ENCODE measurements at regions not wholly inside any gene's neighbourhood (a gene's known extent, or its start where the extent isn't known, plus 50 kb on each side); places are given as distances from the start of the nearest gene placed in this dataset.

DNA sequence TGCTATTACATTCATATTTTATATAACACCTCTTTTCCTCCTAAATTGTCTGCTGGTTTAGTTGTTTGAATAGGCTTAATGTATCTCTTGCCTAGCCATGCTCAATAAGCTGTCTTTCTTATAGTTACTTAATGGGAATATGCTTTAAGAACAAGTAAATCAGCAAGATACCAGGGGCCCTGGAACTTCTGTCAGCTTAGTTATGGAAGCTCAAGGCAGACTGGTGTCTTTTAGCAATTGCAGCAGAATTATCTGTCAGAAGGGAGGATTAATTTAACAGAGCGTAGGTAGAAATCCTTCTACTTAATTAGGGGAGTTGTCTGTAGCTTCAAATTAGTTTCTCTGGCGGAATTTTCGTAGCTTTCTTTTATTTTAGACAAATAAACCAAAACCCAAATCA, 94.9 kb downstream of the C11orf91 start:
- TF ChIP-seq, protein P1, sequence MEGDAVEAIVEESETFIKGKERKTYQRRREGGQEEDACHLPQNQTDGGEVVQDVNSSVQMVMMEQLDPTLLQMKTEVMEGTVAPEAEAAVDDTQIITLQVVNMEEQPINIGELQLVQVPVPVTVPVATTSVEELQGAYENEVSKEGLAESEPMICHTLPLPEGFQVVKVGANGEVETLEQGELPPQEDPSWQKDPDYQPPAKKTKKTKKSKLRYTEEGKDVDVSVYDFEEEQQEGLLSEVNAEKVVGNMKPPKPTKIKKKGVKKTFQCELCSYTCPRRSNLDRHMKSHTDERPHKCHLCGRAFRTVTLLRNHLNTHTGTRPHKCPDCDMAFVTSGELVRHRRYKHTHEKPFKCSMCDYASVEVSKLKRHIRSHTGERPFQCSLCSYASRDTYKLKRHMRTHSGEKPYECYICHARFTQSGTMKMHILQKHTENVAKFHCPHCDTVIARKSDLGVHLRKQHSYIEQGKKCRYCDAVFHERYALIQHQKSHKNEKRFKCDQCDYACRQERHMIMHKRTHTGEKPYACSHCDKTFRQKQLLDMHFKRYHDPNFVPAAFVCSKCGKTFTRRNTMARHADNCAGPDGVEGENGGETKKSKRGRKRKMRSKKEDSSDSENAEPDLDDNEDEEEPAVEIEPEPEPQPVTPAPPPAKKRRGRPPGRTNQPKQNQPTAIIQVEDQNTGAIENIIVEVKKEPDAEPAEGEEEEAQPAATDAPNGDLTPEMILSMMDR (IDR thresholded peaks at IDR 0.05 in 4 of 5, conservative IDR thresholded peaks at IDR 0.05 in 1 of 5): no peak
- TF ChIP-seq POLR2A (IDR thresholded peaks at IDR 0.05): no peak

Data from gastrocnemius medialis (tissue), 4 donors.